Liver (tissue), 8 donors: ENCODE measurements at regions not wholly inside any gene's neighbourhood (a gene's known extent, or its start where the extent isn't known, plus 50 kb on each side); places are given as distances from the start of the nearest gene placed in this dataset.

Experiments used
- DNase-seq: peaks from one replicate; pipeline ENCODE4 v3.0.0-alpha.2; 2017; ENCODE audit warnings: low spot score
- H3K27ac ChIP-seq, 2 donors: one replicate each; pipeline ENCODE4 v1.7.0; 2013; ENCODE audit warnings: inconsistent platforms in 2 of 2, low read length in 2 of 2, control low read depth in 1 of 2, low read depth in 1 of 2, mild to moderate bottlenecking in 1 of 2
- H3K27me3 ChIP-seq, 4 donors: one replicate each; pipeline versions ENCODE4 v1.6.1 to v1.7.0; 2013; ENCODE audit warnings: low read length in 3 of 4, inconsistent platforms in 1 of 4, mild to moderate bottlenecking in 1 of 4, moderate library complexity in 1 of 4; ENCODE audit not compliant: control insufficient read depth in 4 of 4, insufficient read depth in 4 of 4
- H3K36me3 ChIP-seq, 4 donors: one replicate each; pipeline versions ENCODE4 v1.6.1 to v1.7.0; 2013; ENCODE audit warnings: low read length in 3 of 4, mild to moderate bottlenecking in 3 of 4, low read depth in 1 of 4, moderate library complexity in 1 of 4; ENCODE audit not compliant: control insufficient read depth in 4 of 4, insufficient read depth in 3 of 4
- H3K4me1 ChIP-seq, 4 donors: one replicate each; pipeline versions ENCODE4 v1.6.1 to v1.7.0; 2013; ENCODE audit warnings: low read length in 3 of 4, mild to moderate bottlenecking in 3 of 4, moderate library complexity in 1 of 4; ENCODE audit not compliant: control insufficient read depth in 4 of 4, insufficient read depth in 4 of 4
- H3K4me3 ChIP-seq, 3 donors: one replicate each; pipeline versions ENCODE4 v1.6.1 to v1.7.0; 2013; ENCODE audit warnings: low read length in 3 of 3, control low read depth in 1 of 3, low read depth in 1 of 3, mild to moderate bottlenecking in 1 of 3
- H3K9ac ChIP-seq, 2 donors: one replicate each; pipeline ENCODE4 v1.7.0; 2013; ENCODE audit warnings: low read length in 2 of 2, mild to moderate bottlenecking in 2 of 2, moderate library complexity in 2 of 2, control low read depth in 1 of 2, low read depth in 1 of 2
- H3K9me3 ChIP-seq, 4 donors: one replicate each; pipeline versions ENCODE4 v1.6.1 to v1.7.0; 2013; ENCODE audit warnings: low read length in 3 of 4; ENCODE audit not compliant: control insufficient read depth in 4 of 4
- ATF3 ChIP-seq: IDR thresholded peaks from 2 replicates; pipeline ENCODE4 v1.6.1; 2016; ENCODE audit warnings: antibody characterized with exemption
- CTCF ChIP-seq: fragments of 150-350 bp; IDR thresholded peaks from 2 replicates; pipeline ENCODE4 v1.5.1; 2017; ENCODE audit warnings: improper control_type of control experiment, low read depth, low read length; ENCODE audit not compliant: missing input control
- FOXA1 ChIP-seq: IDR thresholded peaks from 2 replicates; pipeline ENCODE4 v1.6.1; 2016; ENCODE audit warnings: antibody characterized with exemption
- FOXA2 ChIP-seq: IDR thresholded peaks from 2 replicates; pipeline ENCODE4 v1.6.1; 2016; ENCODE audit warnings: antibody characterized with exemption
- HNF4A ChIP-seq, 2 donors: conservative IDR thresholded peaks; 2 replicates each; pipeline ENCODE4 v1.6.1; 2016; ENCODE audit warnings: antibody characterized with exemption in 2 of 2, mild to moderate bottlenecking in 2 of 2
- RAD21 ChIP-seq, 2 donors: IDR thresholded peaks; 2 replicates each; pipeline ENCODE4 v1.6.1; 2016; ENCODE audit warnings: antibody characterized with exemption in 2 of 2, mild to moderate bottlenecking in 2 of 2
- RXRA ChIP-seq, 2 donors: IDR thresholded peaks; 2 replicates each; pipeline ENCODE4 v1.6.1; 2017 to 2018; ENCODE audit warnings: antibody characterized with exemption in 2 of 2, mild to moderate bottlenecking in 1 of 2
- TAF1 ChIP-seq: conservative IDR thresholded peaks from 2 replicates; pipeline ENCODE4 v1.6.1; 2016; ENCODE audit warnings: antibody characterized with exemption, mild to moderate bottlenecking
- ZBTB33 ChIP-seq: IDR thresholded peaks from 2 replicates; pipeline ENCODE4 v1.6.1; 2016; ENCODE audit warnings: antibody characterized with exemption
- WGBS: extraction: QIAGEN DNeasy Blood & Tissue Kit; methylation state at CpG from one replicate; pipeline ENCODE4 v1.1.7; 2013; 5-methylcytosine and 5-hydroxymethylcytosine counted together
- donor health status: healthy.
- donor health status: healthy.
- donor health status: healthy.
- donor health status: healthy.
- donor health status: healthy.

GRCh38 chr11:127804747-127805400, 782.5 kb downstream of the ETS1 start:
- no peak overlapping the region for H3K27ac ChIP-seq
- TF ChIP-seq FOXA2 (no peak), HNF4A (conservative IDR thresholded peaks at IDR 0.05) (peak; percentile 16 to 28), RXRA (IDR thresholded peaks at IDR 0.05) (peak in 1 of 2 donors; percentile 8)
- H3K4me3 ChIP-seq, result no peak overlapping the region
- H3K4me1 ChIP-seq, result peaks cover 0 to 8% (median 2%) of the 10 kb centered on the region in 4 donors
- no peaks in the 10 kb centered on the region for H3K27me3 ChIP-seq
- H3K9ac ChIP-seq, result no peak overlapping the region
- DNase-seq, result no peak
- H3K36me3 ChIP-seq, result no peaks in the 10 kb centered on the region
- WGBS, result 23% methylated on average over 2 of the region's 2 CpGs
- no peaks in the 10 kb centered on the region for H3K9me3 ChIP-seq

GRCh38 chr11:127803755-127804154, 783.6 kb downstream of the ETS1 start:
- Histone ChIP-seq H3K4me3 (no peak overlapping the region), H3K27ac (no peak overlapping the region), H3K4me1 (peaks cover 0 to 8% (median 2%) of the 10 kb centered on the region in 4 donors), H3K27me3 (no peaks in the 10 kb centered on the region), H3K36me3 (no peaks in the 10 kb centered on the region), H3K9me3 (no peaks in the 10 kb centered on the region), H3K9ac (no peak overlapping the region)
- TF ChIP-seq ZBTB33 (no peak), FOXA2 (no peak), CTCF (no peak), TAF1 (no peak), FOXA1 (no peak), ATF3 (no peak)
- DNase-seq, result no peak

- peaks cover 0 to 4% (median 0%) of the 10 kb centered on the region in 4 donors for H3K9me3 ChIP-seq
- no peaks in the 10 kb centered on the region for H3K36me3 ChIP-seq
- peaks cover 0 to 8% (median 2%) of the 10 kb centered on the region in 4 donors for H3K4me1 ChIP-seq
- H3K27ac ChIP-seq, result no peak overlapping the region
- DNase-seq, result no peak
- no peak overlapping the region for H3K4me3 ChIP-seq
- peak; percentile 37 to 47 for TF ChIP-seq HNF4A (conservative IDR thresholded peaks at IDR 0.05)
- TF ChIP-seq RAD21 (IDR thresholded peaks at IDR 0.05), result no peak
- TF ChIP-seq FOXA2, result peak; percentile 15
- H3K9ac ChIP-seq, result no peak overlapping the region
- WGBS, result 59% methylated on average over 6 of the region's 6 CpGs
- no peaks in the 10 kb centered on the region for H3K27me3 ChIP-seq
Measured at GRCh38 chr11:127800989-127801688, 786.2 kb downstream of the ETS1 start.
